HEK293 (cell line): ENCODE measurements at regions not wholly inside any gene's neighbourhood (a gene's known extent, or its start where the extent isn't known, plus 50 kb on each side); places are given as distances from the start of the nearest gene placed in this dataset.

ENCODE experiments used
- CTCF ChIP-seq: fragments of 450-650 bp; formaldehyde crosslinking; IDR thresholded peaks from 2 replicates; pipeline ENCODE4 v1.5.1; 2016; ENCODE audit warnings: missing biosample characterization, missing genetic modification characterization
- PBX3 ChIP-seq: sonication (generic); formaldehyde crosslinking; IDR thresholded peaks from 2 replicates; pipeline ENCODE4 v1.8.1; 2022; ENCODE audit warnings: mild to moderate bottlenecking, moderate library complexity, missing genetic modification reagents
- ZNF501 ChIP-seq: fragments of 450-650 bp; formaldehyde crosslinking; IDR thresholded peaks from 2 replicates; pipeline ENCODE4 v1.5.1; 2016; ENCODE audit warnings: missing biosample characterization, missing genetic modification characterization
- ZNF639 ChIP-seq: fragments of 450-650 bp; formaldehyde crosslinking; IDR thresholded peaks from 2 replicates; pipeline ENCODE4 v1.5.1; 2016; ENCODE audit warnings: missing biosample characterization, missing genetic modification characterization

GRCh38 chr20:50283370-50283769 is 92.7 kb downstream of the CEBPB start:
- no peak for TF ChIP-seq CTCF (tag by site-specific recombination)
- no peak for TF ChIP-seq PBX3 (CRISPR knock-in tag)
- TF ChIP-seq ZNF501 (tag by site-specific recombination), result no peak
- no peak for TF ChIP-seq ZNF639 (tag by site-specific recombination)
